GM12878 (cell line): ENCODE measurements at regions not wholly inside any gene's neighbourhood (a gene's known extent, or its start where the extent isn't known, plus 50 kb on each side); places are given as distances from the start of the nearest gene placed in this dataset.

ENCODE experiments used
- CTCF ChIP-seq, 3 experiments: IDR thresholded peaks in 2 of 3; conservative IDR thresholded peaks in 1 of 3; 2 replicates each; pipeline ENCODE4 v1.5.1; 2011; ENCODE audit warnings: low read depth in 3 of 3, low read length in 3 of 3, mild to moderate bottlenecking in 3 of 3, control low read depth in 2 of 3, moderate library complexity in 2 of 3, inconsistent platforms in 1 of 3, mixed read lengths in 1 of 3; ENCODE audit not compliant: control insufficient read depth in 2 of 3, insufficient read depth in 1 of 3; ENCODE audit errors: extremely low read depth in 1 of 3
- MXI1 ChIP-seq: fragments of 150-350 bp; IDR thresholded peaks from 2 replicates; pipeline ENCODE4 v1.6.1; 2011; ENCODE audit warnings: low read depth, mild to moderate bottlenecking, inconsistent platforms, low read length, improper control_type of control experiment
- NR2F1 ChIP-seq: fragments of 450-650 bp; conservative IDR thresholded peaks from 2 replicates; pipeline ENCODE4 v1.6.1; 2017; ENCODE audit warnings: mild to moderate bottlenecking
- RFX5 ChIP-seq: IDR thresholded peaks from 2 replicates; pipeline ENCODE4 v1.6.1; 2011; ENCODE audit warnings: low read depth, low read length, improper control_type of control experiment

GRCh38 chr6:87791485-87791884, 89.5 kb upstream of the AKIRIN2 start:
- no peak for TF ChIP-seq CTCF (IDR thresholded peaks at IDR 0.05 in 2 of 3, conservative IDR thresholded peaks at IDR 0.05 in 1 of 3; ENCODE audit: control insufficient read depth in 2 of 3, extremely low read depth in 1 of 3, insufficient read depth in 1 of 3, low read depth in 3 of 3, low read length in 3 of 3)
- TF ChIP-seq NR2F1, result no peak
- no peak for TF ChIP-seq RFX5
- no peak for TF ChIP-seq MXI1
